IMR-90 (cell line): ENCODE measurements at regions not wholly inside any gene's neighbourhood (a gene's known extent, or its start where the extent isn't known, plus 50 kb on each side); places are given as distances from the start of the nearest gene placed in this dataset.

Experiments used
- ATAC-seq: fragments of 200-7000 bp; cut with Tn5 transposase; 2 replicates; pipeline ENCODE4 v1.9.1; 2020; ENCODE audit warnings: low read depth, mild to moderate bottlenecking, moderate library complexity
- BruUV-seq: library from RNA; stranded (reverse); fragments of 400-500 nt; replicated peaks from 2 replicates; lab custom pipeline; 2021; lab: Mats Ljungman, UMichigan
- CTCF ChIA-PET: fragments of 300-600 bp; formaldehyde crosslinking; extraction: SDS; loops from one replicate; lab custom pipeline; 2021; ENCODE audit warnings: antibody characterized with exemption; lab: Yijun Ruan, JAX
- POLR2A ChIA-PET: fragments of 300-600 bp; sonication (Branson Sonifier 250); formaldehyde crosslinking; loops from one replicate; lab custom pipeline; 2022; ENCODE audit warnings: antibody characterized with exemption; ENCODE audit not compliant: unreplicated experiment; lab: Charles Lee
- DNase-seq: peaks from one replicate; pipeline ENCODE4 v3.0.0; 2013
- H2AFZ ChIP-seq: replicated peaks from 2 replicates; pipeline ENCODE3; 2013; ENCODE audit warnings: low read length, mild to moderate bottlenecking; ENCODE audit not compliant: poor library complexity
- H2AK5ac ChIP-seq: 2 replicates; pipeline ENCODE4 v1.6.1; 2013; ENCODE audit warnings: low read depth, low read length, inconsistent platforms
- H2AK9ac ChIP-seq: replicated peaks from 2 replicates; pipeline ENCODE3; 2013; ENCODE audit warnings: mild to moderate bottlenecking, low read depth, low read length, moderate library complexity; ENCODE audit not compliant: poor library complexity
- H2BK120ac ChIP-seq: 2 replicates; pipeline ENCODE4 v1.6.1; 2013; ENCODE audit warnings: low read depth, low read length, inconsistent platforms
- H2BK15ac ChIP-seq: 3 replicates; pipeline ENCODE4 v1.6.1; 2013; ENCODE audit warnings: low read depth, low read length, inconsistent platforms
- H2BK20ac ChIP-seq: 2 replicates; pipeline ENCODE4 v1.6.1; 2013; ENCODE audit warnings: low read depth, mild to moderate bottlenecking, inconsistent platforms, low read length, moderate library complexity
- H2BK5ac ChIP-seq: 2 replicates; pipeline ENCODE4 v1.6.1; 2013; ENCODE audit warnings: mild to moderate bottlenecking, low read depth, low read length, inconsistent platforms; ENCODE audit not compliant: poor library complexity, severe bottlenecking
- H3K14ac ChIP-seq: replicated peaks from 2 replicates; pipeline ENCODE4 v1.6.1; 2013; ENCODE audit warnings: low read depth, low read length, inconsistent platforms
- H3K18ac ChIP-seq: 2 replicates; pipeline ENCODE4 v1.6.1; 2013; ENCODE audit warnings: low read depth, low read length, control low read depth
- H3K23ac ChIP-seq: 2 replicates; pipeline ENCODE4 v1.6.1; 2013; ENCODE audit warnings: low read depth, low read length, inconsistent platforms
- H3K27ac ChIP-seq: 2 replicates; pipeline ENCODE4 v1.5.1; 2013; ENCODE audit warnings: mild to moderate bottlenecking, control low read depth, low read length; ENCODE audit not compliant: insufficient read depth
- H3K27me3 ChIP-seq: 2 replicates; pipeline ENCODE4 v1.6.1; 2013; ENCODE audit warnings: low read length; ENCODE audit not compliant: control insufficient read depth, insufficient read depth
- H3K36me3 ChIP-seq: 2 replicates; pipeline ENCODE4 v1.6.1; 2013; ENCODE audit warnings: low read length, mixed read lengths; ENCODE audit not compliant: control insufficient read depth, insufficient read depth
- H3K4ac ChIP-seq: 2 replicates; pipeline ENCODE4 v1.6.1; 2013; ENCODE audit warnings: low read depth, low read length, inconsistent platforms
- H3K4me1 ChIP-seq: 2 replicates; pipeline ENCODE4 v1.6.1; 2013; ENCODE audit warnings: low read length, mixed read lengths; ENCODE audit not compliant: control insufficient read depth, insufficient read depth
- H3K4me2 ChIP-seq: 2 replicates; pipeline ENCODE4 v1.6.1; 2013; ENCODE audit warnings: low read depth, mild to moderate bottlenecking, control low read depth, low read length, moderate library complexity
- H3K4me3 ChIP-seq: 2 replicates; pipeline ENCODE4 v1.5.1; 2013; ENCODE audit warnings: low read depth, mild to moderate bottlenecking, control low read depth, low read length, moderate library complexity; ENCODE audit not compliant: insufficient read depth
- H3K56ac ChIP-seq: 2 replicates; pipeline ENCODE4 v1.6.1; 2013; ENCODE audit warnings: low read length, inconsistent platforms; ENCODE audit not compliant: insufficient read depth; ENCODE audit errors: extremely low read depth
- H3K79me1 ChIP-seq, 2 experiments: 2 replicates each; pipeline ENCODE4 v1.6.1; 2013; ENCODE audit warnings: low read length in 2 of 2, inconsistent platforms in 1 of 2, low read depth in 1 of 2
- H3K9ac ChIP-seq: 2 replicates; pipeline ENCODE4 v1.6.1; 2013; ENCODE audit warnings: low read depth, low read length, control low read depth
- H3K9me1 ChIP-seq: 2 replicates; pipeline ENCODE4 v1.6.1; 2013; ENCODE audit warnings: low read length, inconsistent platforms; ENCODE audit not compliant: insufficient read depth
- H3K9me3 ChIP-seq: 2 replicates; pipeline ENCODE4 v1.6.1; 2013; ENCODE audit warnings: low read length; ENCODE audit not compliant: control insufficient read depth, insufficient read depth
- H4K20me1 ChIP-seq: 2 replicates; pipeline ENCODE4 v1.6.1; 2013; ENCODE audit warnings: low read length, inconsistent platforms; ENCODE audit not compliant: insufficient read depth
- H4K5ac ChIP-seq: 2 replicates; pipeline ENCODE4 v1.6.1; 2013; ENCODE audit warnings: mild to moderate bottlenecking, low read depth, low read length, control low read depth
- H4K8ac ChIP-seq, 2 experiments: 2 replicates each; pipeline ENCODE4 v1.6.1; 2013; ENCODE audit warnings: low read depth in 2 of 2, low read length in 2 of 2, control low read depth in 1 of 2, inconsistent platforms in 1 of 2
- H4K91ac ChIP-seq: 2 replicates; pipeline ENCODE4 v1.6.1; 2013; ENCODE audit warnings: low read depth, low read length, inconsistent platforms; ENCODE audit not compliant: insufficient read depth
- BHLHE40 ChIP-seq: fragments of 150-350 bp; IDR thresholded peaks from 2 replicates; pipeline ENCODE4 v1.6.1; 2016; ENCODE audit warnings: mild to moderate bottlenecking, low read depth, low read length
- CEBPB ChIP-seq: IDR thresholded peaks from 2 replicates; pipeline ENCODE4 v1.6.1; 2012; ENCODE audit warnings: low read depth, low read length, improper control_type of control experiment
- CHD1 ChIP-seq: IDR thresholded peaks from 2 replicates; pipeline ENCODE4 v1.6.1; 2012; ENCODE audit warnings: low read depth, low read length, improper control_type of control experiment
- CTCF ChIP-seq: conservative IDR thresholded peaks from 2 replicates; pipeline ENCODE4 v1.5.1; 2012; ENCODE audit warnings: mild to moderate bottlenecking, low read depth, low read length, improper control_type of control experiment
- FOS ChIP-seq: fragments of 150-350 bp; IDR thresholded peaks from 2 replicates; pipeline ENCODE4 v1.6.1; 2016; ENCODE audit warnings: low read depth, low read length
- MAFK ChIP-seq: IDR thresholded peaks from 2 replicates; pipeline ENCODE4 v1.6.1; 2012; ENCODE audit warnings: low read depth, low read length, improper control_type of control experiment
- MAZ ChIP-seq: IDR thresholded peaks from 2 replicates; pipeline ENCODE4 v1.6.1; 2012; ENCODE audit warnings: low read depth, mild to moderate bottlenecking, low read length, improper control_type of control experiment, moderate library complexity, borderline replicate concordance
- MXI1 ChIP-seq: IDR thresholded peaks from 2 replicates; pipeline ENCODE4 v1.6.1; 2012; ENCODE audit warnings: low read depth, mild to moderate bottlenecking, low read length, moderate library complexity, borderline replicate concordance
- NFE2L2 ChIP-seq: fragments of 150-350 bp; IDR thresholded peaks from 2 replicates; pipeline ENCODE4 v1.6.1; 2016; ENCODE audit warnings: low read depth, mild to moderate bottlenecking, low read length
- POLR2A ChIP-seq: IDR thresholded peaks from 2 replicates; pipeline ENCODE4 v1.6.1; 2012; ENCODE audit warnings: mild to moderate bottlenecking, low read depth, low read length
- RAD21 ChIP-seq: IDR thresholded peaks from 2 replicates; pipeline ENCODE4 v1.6.1; 2012; ENCODE audit warnings: low read length, improper control_type of control experiment
- RCOR1 ChIP-seq: IDR thresholded peaks from 2 replicates; pipeline ENCODE4 v1.6.1; 2012; ENCODE audit warnings: mild to moderate bottlenecking, low read length, improper control_type of control experiment; ENCODE audit not compliant: insufficient replicate concordance
- RFX5 ChIP-seq: IDR thresholded peaks from 2 replicates; pipeline ENCODE4 v1.8.0; 2012; ENCODE audit warnings: low read depth, mild to moderate bottlenecking, low read length, moderate library complexity
- SMC3 ChIP-seq: fragments of 150-350 bp; IDR thresholded peaks from 2 replicates; pipeline ENCODE4 v1.6.1; 2016; ENCODE audit warnings: low read depth, mild to moderate bottlenecking, antibody characterized with exemption, low read length, moderate library complexity
- WGBS, 2 experiments: methylation state at CpG; one replicate each; pipeline versions ENCODE4 v1.1.5 to v1.1.7; 2013; ENCODE audit warnings: missing lambda C conversion rate in 2 of 2; ENCODE audit not compliant: insufficient read length in 1 of 2; ENCODE audit errors: extremely low coverage in 2 of 2; 5-methylcytosine and 5-hydroxymethylcytosine counted together
- dilution Hi-C: fragments of 300-500 bp; cut with HindIII; formaldehyde crosslinking; loops from one replicate; pipeline ENCODE4 v1.14.3; 2018; ENCODE audit warnings: low sequenced_read_pairs; ENCODE audit not compliant: unreplicated experiment
- in situ Hi-C: fragments of 300-500 bp; cut with MboI; formaldehyde crosslinking; loops from 3 replicates; pipeline ENCODE4 v1.14.3; 2019; ENCODE audit warnings: low sequenced_read_pairs, inconsistent platforms, mixed read lengths
- intact Hi-C: fragments of 100-400 bp; cut with micrococcal nuclease; formaldehyde crosslinking; loops from 2 replicates; pipeline ENCODE4 v1.10.0; 2022
- TF ChIP-seq, protein P1 (sequence below): fragments of 150-350 bp; IDR thresholded peaks from 2 replicates; pipeline ENCODE4 v1.6.1; 2017; ENCODE audit warnings: mild to moderate bottlenecking, antibody characterized with exemption, low read length, low read depth
- TF ChIP-seq, protein P2 (sequence below): fragments of 150-350 bp; IDR thresholded peaks from 2 replicates; pipeline ENCODE4 v1.6.1; 2016; ENCODE audit warnings: low read depth, mild to moderate bottlenecking, low read length, moderate library complexity, borderline replicate concordance

DNA sequence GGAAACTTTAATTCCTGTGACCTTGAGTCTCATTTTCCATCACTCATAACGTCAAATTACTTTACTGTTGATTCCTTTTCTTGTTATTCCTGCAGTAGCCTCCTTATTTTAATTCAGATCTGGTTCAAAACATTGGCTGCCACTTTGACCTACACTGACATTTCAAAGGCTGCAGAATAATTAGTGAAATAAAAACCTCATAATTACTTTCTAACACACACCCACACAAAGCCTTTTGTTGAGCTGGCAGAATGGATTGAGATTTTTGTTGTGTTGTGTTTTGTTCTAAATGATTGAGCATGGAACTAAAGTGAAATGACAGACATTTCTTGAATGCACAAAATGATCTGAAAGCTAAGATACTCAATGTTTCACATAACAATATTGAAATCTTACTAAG is 507.5 kb upstream of the STXBP6 start:
- no peak for DNase-seq
- Histone ChIP-seq H2BK20ac (no peak overlapping the region), H3K9ac (no peak overlapping the region), H3K27ac (no peak overlapping the region), H2BK5ac (no peak overlapping the region), H4K91ac (no peak overlapping the region), H3K23ac (no peak overlapping the region), H3K4ac (no peak overlapping the region), H3K36me3 (no peaks in the 10 kb centered on the region), H3K9me1 (no peaks in the 10 kb centered on the region), H3K4me2 (no peak overlapping the region), H4K8ac (no peak overlapping the region), H4K5ac (no peak overlapping the region), H2BK15ac (no peak overlapping the region), H3K18ac (no peak overlapping the region), H3K4me3 (no peak overlapping the region), H3K27me3 (no peaks in the 10 kb centered on the region), H3K79me1 (no peaks in the 10 kb centered on the region), H2AK5ac (no peak overlapping the region), H3K4me1 (no peaks in the 10 kb centered on the region), H4K20me1 (no peaks in the 10 kb centered on the region), H3K14ac (no peak overlapping the region), H3K56ac (no peak overlapping the region), H2AFZ (no peak overlapping the region), H2AK9ac (no peak overlapping the region), H3K9me3 (peaks cover 8% of the 10 kb centered on the region), H2BK120ac (no peak overlapping the region)
- dilution Hi-C loops (no loop called here), in situ Hi-C loops (no loop called here), intact Hi-C loops (no loop called here)
- ChIA-PET POLR2A (no interaction called here), CTCF (no interaction called here)
- no CpG with 5 or more reads among the region's 1 CpG for WGBS, 2 experiments
- TF ChIP-seq CHD1 (no peak), POLR2A (no peak), BHLHE40 (no peak), RFX5 (no peak), CTCF (no peak), RCOR1 (no peak), SMC3 (no peak), FOS (no peak), RAD21 (no peak), MAFK (no peak), NFE2L2 (no peak), MAZ (no peak), MXI1 (no peak), CEBPB (no peak)
- TF ChIP-seq, protein P1, sequence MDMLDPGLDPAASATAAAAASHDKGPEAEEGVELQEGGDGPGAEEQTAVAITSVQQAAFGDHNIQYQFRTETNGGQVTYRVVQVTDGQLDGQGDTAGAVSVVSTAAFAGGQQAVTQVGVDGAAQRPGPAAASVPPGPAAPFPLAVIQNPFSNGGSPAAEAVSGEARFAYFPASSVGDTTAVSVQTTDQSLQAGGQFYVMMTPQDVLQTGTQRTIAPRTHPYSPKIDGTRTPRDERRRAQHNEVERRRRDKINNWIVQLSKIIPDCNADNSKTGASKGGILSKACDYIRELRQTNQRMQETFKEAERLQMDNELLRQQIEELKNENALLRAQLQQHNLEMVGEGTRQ: no peak
- TF ChIP-seq, protein P2, sequence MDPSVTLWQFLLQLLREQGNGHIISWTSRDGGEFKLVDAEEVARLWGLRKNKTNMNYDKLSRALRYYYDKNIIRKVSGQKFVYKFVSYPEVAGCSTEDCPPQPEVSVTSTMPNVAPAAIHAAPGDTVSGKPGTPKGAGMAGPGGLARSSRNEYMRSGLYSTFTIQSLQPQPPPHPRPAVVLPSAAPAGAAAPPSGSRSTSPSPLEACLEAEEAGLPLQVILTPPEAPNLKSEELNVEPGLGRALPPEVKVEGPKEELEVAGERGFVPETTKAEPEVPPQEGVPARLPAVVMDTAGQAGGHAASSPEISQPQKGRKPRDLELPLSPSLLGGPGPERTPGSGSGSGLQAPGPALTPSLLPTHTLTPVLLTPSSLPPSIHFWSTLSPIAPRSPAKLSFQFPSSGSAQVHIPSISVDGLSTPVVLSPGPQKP: no peak
- ATAC-seq: no peak
- no TSS peak for BruUV-seq
